CD14-positive monocyte (primary cell): ENCODE measurements at regions not wholly inside any gene's neighbourhood (a gene's known extent, or its start where the extent isn't known, plus 50 kb on each side); places are given as distances from the start of the nearest gene placed in this dataset.
"Not testable (repeated sequence)": the region's sequence is repeated elsewhere in the genome, so short reads cannot be mapped to it uniquely, and the experiment has no call there.

ENCODE experiments used
- DNase-seq, 3 donors: peaks; one replicate each; pipeline ENCODE4 v3.0.0-alpha.2; 2011 to 2022
- H2AFZ ChIP-seq: 2 replicates; pipeline ENCODE4 v1.6.0; 2012; ENCODE audit warnings: mild to moderate bottlenecking, low read depth, low read length, inconsistent platforms; ENCODE audit not compliant: insufficient read depth, poor library complexity, severe bottlenecking
- H3K27ac ChIP-seq, 2 donors: 1 replicate in 1 of 2; 2 replicates in 1 of 2; pipeline ENCODE4 v1.5.1; 2012 to 2013; ENCODE audit warnings: low read length in 2 of 2, control low read depth in 1 of 2, inconsistent platforms in 1 of 2, low read depth in 1 of 2, mild to moderate bottlenecking in 1 of 2
- H3K27me3 ChIP-seq, 2 donors: one replicate each; pipeline versions ENCODE4 v1.6.0 to v1.6.1; 2011 to 2013; ENCODE audit warnings: low read length in 2 of 2; ENCODE audit not compliant: control insufficient read depth in 2 of 2, insufficient read depth in 2 of 2
- H3K36me3 ChIP-seq, 2 donors: replicated peaks in 1 of 2; 1 replicate in 1 of 2; 2 replicates in 1 of 2; pipeline versions ENCODE4 v1.5.1 to v1.6.1; 2012 to 2013; ENCODE audit warnings: low read length in 2 of 2, control low read depth in 1 of 2, inconsistent platforms in 1 of 2, mild to moderate bottlenecking in 1 of 2; ENCODE audit not compliant: insufficient read depth in 2 of 2, control insufficient read depth in 1 of 2
- H3K4me1 ChIP-seq, 2 donors: 1 replicate in 1 of 2; 2 replicates in 1 of 2; pipeline versions ENCODE4 v1.5.1 to v1.6.1; 2012 to 2013; ENCODE audit warnings: low read length in 2 of 2, control low read depth in 1 of 2, inconsistent platforms in 1 of 2, mild to moderate bottlenecking in 1 of 2, moderate library complexity in 1 of 2; ENCODE audit not compliant: insufficient read depth in 2 of 2, control insufficient read depth in 1 of 2
- H3K4me2 ChIP-seq: replicated peaks from 2 replicates; pipeline ENCODE3; 2012; ENCODE audit warnings: low read length, moderate library complexity, mild to moderate bottlenecking; ENCODE audit not compliant: poor library complexity, severe bottlenecking; ENCODE audit errors: extremely low read depth
- H3K4me3 ChIP-seq, 3 experiments: fragments of 200-600 bp in 1 of 3; sonication (generic) in 1 of 3; replicated peaks in 1 of 3; 1 replicate in 2 of 3; 2 replicates in 1 of 3; pipeline ENCODE4 v1.5.1; 2011 to 2013; ENCODE audit warnings: low read length in 3 of 3, mild to moderate bottlenecking in 3 of 3, control low read depth in 2 of 3, low read depth in 2 of 3, inconsistent platforms in 1 of 3, moderate library complexity in 1 of 3
- H3K79me2 ChIP-seq: 2 replicates; pipeline ENCODE4 v1.6.0; 2012; ENCODE audit warnings: mild to moderate bottlenecking, control low read depth, inconsistent platforms, low read length, moderate library complexity; ENCODE audit not compliant: insufficient read depth
- H3K9ac ChIP-seq: 2 replicates; pipeline ENCODE4 v1.6.0; 2017; ENCODE audit warnings: low read length, mild to moderate bottlenecking; ENCODE audit not compliant: insufficient read depth, poor library complexity, severe bottlenecking
- H3K9me3 ChIP-seq, 2 donors: replicated peaks in 1 of 2; 1 replicate in 1 of 2; 2 replicates in 1 of 2; pipeline versions ENCODE4 v1.5.1 to v1.6.1; 2012 to 2013; ENCODE audit warnings: low read length in 2 of 2, control low read depth in 1 of 2; ENCODE audit not compliant: control insufficient read depth in 1 of 2, insufficient read depth in 1 of 2
- H4K20me1 ChIP-seq: 2 replicates; pipeline ENCODE4 v1.6.0; 2012; ENCODE audit warnings: mild to moderate bottlenecking, low read length, control low read depth, moderate library complexity; ENCODE audit not compliant: insufficient read depth
- H3K27ac Mint-ChIP-seq, 7 donors: one replicate each; pipeline ENCODE4 v1.8.0; 2020; ENCODE audit warnings: mild to moderate bottlenecking in 7 of 7, mixed read lengths in 7 of 7, moderate library complexity in 6 of 7, inconsistent platforms in 2 of 7
- H3K27me3 Mint-ChIP-seq, 3 donors: one replicate each; pipeline ENCODE4 v1.8.0; 2021 to 2022; ENCODE audit warnings: low read depth in 3 of 3, mild to moderate bottlenecking in 3 of 3, mixed read lengths in 3 of 3, moderate library complexity in 3 of 3, inconsistent platforms in 1 of 3
- H3K36me3 Mint-ChIP-seq, 2 donors: one replicate each; pipeline ENCODE4 v1.8.0; 2020; ENCODE audit warnings: mixed read lengths in 2 of 2, inconsistent platforms in 1 of 2, mild to moderate bottlenecking in 1 of 2
- H3K4me1 Mint-ChIP-seq: one replicate; pipeline ENCODE4 v1.8.0; 2020; ENCODE audit warnings: mild to moderate bottlenecking, mixed read lengths
- H3K4me3 Mint-ChIP-seq, 2 donors: one replicate each; pipeline ENCODE4 v1.8.0; 2020; ENCODE audit warnings: mild to moderate bottlenecking in 2 of 2, mixed read lengths in 2 of 2, moderate library complexity in 1 of 2
- H3K9me3 Mint-ChIP-seq, 7 donors: one replicate each; pipeline ENCODE4 v1.8.0; 2020 to 2022; ENCODE audit warnings: mixed read lengths in 7 of 7, mild to moderate bottlenecking in 6 of 7, moderate library complexity in 6 of 7, inconsistent platforms in 2 of 7
- CTCF ChIP-seq: fragments of 200-600 bp; IDR thresholded peaks from one replicate; pipeline ENCODE4 v1.8.0; 2022; ENCODE audit warnings: antibody characterized with exemption, mild to moderate bottlenecking
- WGBS: methylation state at CpG from one replicate; pipeline ENCODE4 v1.1.5; 2013; ENCODE audit warnings: missing lambda C conversion rate; ENCODE audit not compliant: insufficient coverage; 5-methylcytosine and 5-hydroxymethylcytosine counted together
- intact Hi-C, 2 donors: fragments of 100-400 bp; cut with micrococcal nuclease; formaldehyde crosslinking; loops; one replicate each; pipeline versions ENCODE4 v1.15.0 to v1.15.1; 2023

GRCh38 chr4:176622251-176622948, 170.3 kb downstream of the VEGFC start:
- Histone ChIP-seq H3K27me3 (no peaks in the 10 kb centered on the region), H3K9ac (no peak overlapping the region), H2AFZ (no peak overlapping the region), H3K9me3 (peaks cover 0 to 22% of the 10 kb centered on the region in 2 donors), H3K4me3 (no peak overlapping the region), H3K27ac (no peak overlapping the region), H3K79me2 (no peaks in the 10 kb centered on the region), H3K4me2 (no peak overlapping the region), H3K4me1 (no peaks in the 10 kb centered on the region), H4K20me1 (no peaks in the 10 kb centered on the region), H3K36me3 (no peaks in the 10 kb centered on the region)
- no peak for TF ChIP-seq CTCF
- Mint-ChIP-seq H3K27ac (no peak overlapping the region), H3K9me3 (peaks cover 2 to 19% (median 11%) of the 10 kb centered on the region in 7 donors), H3K4me1 (no peaks in the 10 kb centered on the region), H3K36me3 (no peaks in the 10 kb centered on the region), H3K27me3 (peaks cover 0 to 1% (median 0%) of the 10 kb centered on the region in 3 donors), H3K4me3 (no peak overlapping the region)
- 40% methylated on average over 1 of the region's 2 CpGs for WGBS
- intact Hi-C loops = no loop called here
- no peak for DNase-seq

- H3K9me3 Mint-ChIP-seq = peaks cover 4 to 26% (median 11%) of the 10 kb centered on the region in 7 donors
- H3K9ac ChIP-seq, DNase-seq, H3K4me3 Mint-ChIP-seq, H4K20me1 ChIP-seq, H3K27me3 Mint-ChIP-seq, H3K4me1 ChIP-seq, H3K27me3 ChIP-seq, H3K4me2 ChIP-seq, H3K4me3 ChIP-seq, H3K79me2 ChIP-seq, H3K27ac ChIP-seq, H3K36me3 Mint-ChIP-seq, H3K36me3 ChIP-seq, H2AFZ ChIP-seq, H3K4me1 Mint-ChIP-seq, intact Hi-C loops, H3K27ac Mint-ChIP-seq: not testable (repeated sequence)
- H3K9me3 ChIP-seq = peaks cover 3 to 14% of the 10 kb centered on the region in 2 donors
- WGBS = 97% methylated on average over 31 of the region's 37 CpGs
Measured at GRCh38 chr4:176624983-176625610, 167.6 kb downstream of the VEGFC start.
